ENCODE measurements at regions not wholly inside any gene's neighbourhood (a gene's known extent, or its start where the extent isn't known, plus 50 kb on each side); places are given as distances from the start of the nearest gene placed in this dataset.

- DNase-seq = no peak
Observed at GRCh38 chr2:126748188-126748760, 92.3 kb downstream of the GYPC start.

DNA sequence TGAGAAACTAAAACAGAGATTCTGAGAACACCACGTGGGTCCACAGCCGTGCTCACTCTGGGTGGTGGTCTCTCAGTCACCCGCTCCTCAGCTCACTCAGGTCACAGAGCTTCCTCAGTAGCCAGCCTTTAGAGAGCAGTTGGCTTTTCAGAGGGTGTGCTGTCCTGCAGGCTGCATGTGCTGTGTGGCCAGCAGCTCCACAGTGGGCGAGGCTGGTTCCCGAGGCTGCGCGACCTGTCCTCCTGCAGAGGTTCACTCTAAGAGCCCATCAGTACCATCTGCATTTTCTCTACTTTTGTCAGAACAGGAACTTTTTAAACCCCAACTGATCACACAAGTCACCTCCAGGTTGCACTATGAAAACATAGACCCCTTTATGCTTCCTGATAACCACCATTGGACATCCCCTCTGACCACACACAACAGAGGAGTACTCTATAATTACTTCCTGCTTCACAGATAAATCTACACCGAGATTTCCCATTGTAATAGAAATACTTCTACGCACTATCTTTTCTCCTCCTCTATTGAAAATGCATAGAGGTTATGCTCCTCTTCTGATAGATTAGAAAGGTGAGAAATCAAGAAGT lies 93.1 kb downstream of the GYPC start:
- DNase-seq = no peak

DNA sequence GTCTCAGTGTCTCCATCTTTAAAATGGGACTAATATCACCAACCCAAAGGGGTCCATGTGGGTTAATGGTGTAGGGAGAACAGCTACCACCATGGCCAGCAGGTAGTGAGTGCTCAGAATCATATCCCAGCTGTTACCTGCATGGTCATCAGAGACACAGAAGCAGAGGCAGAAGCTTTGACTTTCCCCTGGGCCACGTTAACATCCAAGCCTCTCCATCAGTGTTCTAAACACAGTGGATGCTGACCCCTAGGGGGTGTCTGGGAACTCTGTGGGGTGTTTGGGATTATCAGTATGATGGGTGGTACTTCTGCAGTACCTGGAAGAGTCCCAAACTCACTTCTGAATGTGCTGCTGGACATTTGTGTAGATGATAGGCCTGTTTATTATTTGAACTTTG lies 93.6 kb downstream of the GYPC start:
- no peak for DNase-seq

GRCh38 chr2:126750506-126750905 lies 94.5 kb downstream of the GYPC start:
- DNase-seq = no peak

DNA sequence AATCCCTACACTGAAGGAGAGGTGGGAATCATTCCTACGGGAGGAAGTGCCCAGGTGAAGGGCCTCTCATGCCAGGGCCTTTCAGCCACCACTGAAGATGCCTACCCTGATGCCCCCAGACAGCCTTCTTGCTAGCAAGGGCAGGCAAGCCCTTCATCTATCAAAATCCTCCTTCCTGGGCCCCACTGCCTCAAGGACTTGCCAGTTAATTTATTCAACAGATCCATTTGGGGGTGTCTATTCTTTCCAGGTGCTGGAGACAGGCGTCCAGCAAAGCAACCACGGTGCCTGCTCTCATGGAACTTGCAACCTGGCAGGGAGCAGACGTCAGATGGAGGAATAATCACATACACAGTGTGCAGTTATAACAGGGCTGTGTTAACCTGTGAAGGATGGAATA lies 95.5 kb downstream of the GYPC start:
- DNase-seq = no peak

DNA sequence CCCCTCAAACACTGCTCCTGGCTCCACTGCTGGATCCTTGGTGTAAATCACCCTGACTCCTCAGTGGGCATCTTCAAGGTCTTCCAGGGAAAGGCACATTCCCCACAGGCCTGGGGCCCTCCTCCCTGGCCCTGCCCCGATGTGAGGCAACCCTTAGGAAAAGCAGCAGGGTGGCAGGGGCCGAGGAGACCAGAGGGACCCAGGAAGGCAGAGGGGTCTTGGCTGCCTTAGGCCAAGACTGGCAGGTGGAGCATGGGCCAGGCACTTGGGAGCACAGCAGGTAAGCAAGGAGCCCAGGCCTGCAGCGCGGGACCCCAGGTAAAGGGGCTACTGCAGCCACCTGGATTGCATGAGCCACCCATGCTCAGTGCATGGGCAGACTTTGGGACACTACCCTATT lies 96.9 kb downstream of the GYPC start:
- no peak for DNase-seq

GRCh38 chr2:126753501-126754212 lies 97.7 kb downstream of the GYPC start:
- no peak for DNase-seq

DNA sequence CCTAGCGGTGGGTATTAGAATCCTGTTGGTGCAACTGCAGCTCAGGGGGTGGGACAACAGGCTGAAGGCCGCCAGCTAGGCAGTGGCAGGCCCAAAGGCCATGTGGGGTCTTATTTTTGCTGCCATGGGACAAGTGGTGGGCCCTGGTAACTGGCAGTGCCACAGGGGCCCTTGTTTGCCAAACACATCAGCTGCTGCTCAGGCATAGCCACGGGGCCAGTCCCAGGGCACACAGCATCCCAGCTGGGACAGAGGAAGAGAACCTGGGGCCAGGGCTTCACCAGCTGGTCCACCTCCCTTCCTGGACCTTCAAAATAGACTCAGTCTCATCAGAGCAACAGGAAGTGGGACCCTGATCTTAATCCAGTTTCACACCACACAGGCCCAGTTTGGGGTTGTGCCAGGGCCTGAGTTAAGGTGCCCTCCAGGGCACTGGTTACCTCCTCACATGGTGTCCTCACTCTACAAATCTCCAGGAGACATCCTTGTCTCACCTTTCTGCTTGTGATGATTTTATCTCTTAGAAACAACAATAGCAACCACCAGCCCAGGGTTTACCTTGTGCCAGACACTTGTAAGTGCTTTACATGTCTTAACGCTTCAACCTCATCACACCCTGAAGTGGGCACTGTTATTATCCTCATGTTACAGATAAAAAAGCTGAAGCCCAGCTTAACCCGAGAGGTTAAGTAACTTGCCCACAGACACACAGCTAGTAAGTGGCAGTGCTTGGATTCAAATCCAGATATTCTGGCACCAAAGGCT lies 98.5 kb downstream of the GYPC start:
- no peak for DNase-seq

GRCh38 chr2:126756125-126756524 lies 100.2 kb downstream of the GYPC start:
- no peak for DNase-seq

DNA sequence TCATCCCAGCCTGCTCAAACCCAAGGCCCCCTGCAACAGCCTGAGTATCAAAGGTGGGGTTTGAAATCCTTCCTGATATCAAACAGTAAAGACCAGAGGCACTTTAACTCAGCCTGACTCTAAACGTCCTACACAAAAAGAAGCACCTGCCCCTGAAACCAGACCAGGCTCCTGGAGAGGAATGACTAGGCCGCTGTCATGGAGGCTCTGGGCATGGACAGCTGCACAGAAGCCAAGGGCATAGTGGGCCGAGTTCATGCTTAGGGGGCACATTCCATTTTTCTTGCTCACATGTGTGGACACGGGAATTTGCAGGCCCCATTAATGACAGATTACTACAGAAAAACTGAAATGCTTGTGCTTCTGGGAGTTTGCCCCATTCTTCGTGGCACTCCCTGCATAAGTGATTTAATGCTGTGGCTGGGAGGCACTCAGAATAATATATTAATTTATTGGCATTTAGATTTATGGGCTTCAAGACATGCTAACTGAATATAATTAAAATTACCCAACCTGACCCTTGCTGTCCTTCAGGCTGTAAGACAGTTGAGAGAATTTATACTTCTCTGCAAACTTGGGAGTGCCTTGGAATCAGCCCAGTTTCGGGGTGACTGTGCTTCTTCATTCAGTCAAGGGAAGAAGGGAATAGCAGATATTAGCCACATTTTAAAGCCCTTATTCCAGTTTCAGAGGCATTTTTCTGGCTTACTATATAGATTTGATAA lies 105.5 kb downstream of the GYPC start:
- no peak for DNase-seq

DNA sequence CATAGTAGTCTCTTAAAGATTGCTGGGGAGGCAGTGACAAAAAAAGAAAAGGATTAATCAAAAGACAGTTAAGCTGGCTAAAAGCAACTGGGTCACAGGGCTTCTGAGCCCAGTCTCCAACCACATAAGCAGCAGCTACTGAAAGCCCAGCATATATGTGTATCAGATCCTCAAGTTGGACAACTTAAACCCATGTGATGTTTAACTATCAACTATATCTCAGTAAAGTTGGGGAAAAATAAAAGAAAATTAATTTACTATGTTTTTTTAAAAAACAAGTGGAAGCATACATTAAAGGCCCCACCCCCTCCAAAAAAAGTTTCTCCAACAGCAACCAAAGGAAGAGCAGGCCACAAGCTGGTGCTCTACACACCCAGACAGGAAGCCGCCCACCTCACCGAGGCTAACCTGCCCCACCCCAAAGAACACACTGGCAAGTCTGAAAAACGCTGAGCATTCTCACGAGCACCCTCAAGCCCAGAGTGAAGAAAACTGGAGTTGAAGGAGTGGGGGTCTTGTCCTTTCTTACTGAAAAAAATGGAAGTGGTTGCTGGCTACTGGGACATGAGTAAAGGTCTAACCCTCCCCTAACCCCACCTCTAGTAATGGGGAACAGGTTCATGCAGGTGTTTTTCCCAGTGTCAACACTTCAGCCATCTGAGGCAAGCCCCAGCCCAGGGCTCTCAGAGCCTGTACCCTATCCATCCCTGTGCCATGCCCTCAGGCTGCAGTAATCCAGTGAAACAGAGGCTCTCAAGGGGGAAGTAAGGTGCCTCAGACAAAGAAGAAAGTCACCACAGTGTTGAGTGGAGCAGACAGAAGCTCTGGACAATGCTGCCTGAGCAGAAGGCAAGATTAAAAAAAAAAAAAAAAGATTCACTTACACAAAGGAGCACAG lies 106.3 kb downstream of the GYPC start:
- peak; percentile 57 for DNase-seq

GRCh38 chr2:126764686-126765265 lies 108.8 kb downstream of the GYPC start:
- DNase-seq = no peak

- DNase-seq = no peak
Observed at GRCh38 chr2:126765395-126765794, 109.4 kb downstream of the GYPC start.

DNA sequence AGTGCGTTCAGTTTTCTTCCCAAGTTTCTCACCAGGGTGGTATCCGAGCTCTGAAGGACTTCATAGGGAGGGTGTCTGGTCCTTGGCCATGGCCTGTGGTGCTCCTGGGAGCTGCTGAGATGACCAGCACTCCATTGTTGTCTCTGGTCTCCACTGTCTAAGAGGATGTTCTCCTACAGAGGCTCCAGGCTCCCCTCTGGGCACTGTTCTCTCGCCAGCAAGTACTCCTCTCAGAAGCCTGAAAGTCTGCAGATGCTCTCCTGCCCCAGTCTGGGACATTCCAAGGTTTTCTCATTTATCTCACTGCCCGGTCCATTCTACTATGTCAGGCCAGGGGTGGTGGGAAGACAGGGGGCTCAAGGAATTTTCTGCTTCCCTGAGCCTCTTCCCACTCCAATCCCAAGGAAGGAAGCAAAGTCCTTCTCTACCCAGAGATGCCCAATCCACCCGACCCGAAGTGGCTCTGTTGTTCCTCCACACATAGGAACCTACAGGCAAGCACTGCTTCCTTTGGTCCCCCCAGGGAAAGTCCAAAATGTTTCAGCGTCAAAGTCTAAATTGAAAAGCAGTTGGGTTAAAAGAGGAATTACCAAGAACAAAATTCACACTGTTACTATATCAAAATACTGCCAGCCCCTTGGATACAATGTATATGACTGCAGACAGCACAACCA lies 110.5 kb downstream of the GYPC start:
- DNase-seq = no peak

GRCh38 chr2:126766969-126767296 lies 111.0 kb downstream of the GYPC start:
- no peak for DNase-seq

- DNase-seq = no peak
Observed at GRCh38 chr2:126769118-126769517, 113.2 kb downstream of the GYPC start.

- DNase-seq = no peak
Observed at GRCh38 chr2:126770466-126770865, 114.5 kb downstream of the GYPC start.

DNA sequence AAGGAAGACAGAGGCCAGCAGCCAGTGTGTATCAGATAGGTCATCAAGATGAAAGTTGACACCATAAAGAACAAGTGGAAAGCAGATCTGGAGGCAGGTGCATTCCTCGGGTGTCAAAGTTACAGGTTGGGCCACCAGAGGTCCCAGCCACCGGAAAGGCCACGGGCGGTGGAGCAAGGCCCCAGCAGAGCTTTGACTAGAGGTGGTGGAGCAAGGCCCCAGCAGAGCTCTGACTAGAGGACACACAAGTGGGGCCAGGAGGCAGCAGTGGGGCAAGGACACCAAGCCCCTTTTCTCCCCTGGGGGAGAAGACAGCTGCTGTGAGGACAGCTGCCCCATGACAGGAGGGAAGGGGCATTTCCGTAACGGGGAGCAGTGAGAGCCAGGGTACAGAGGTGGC lies 115.1 kb downstream of the GYPC start:
- no peak for DNase-seq

- DNase-seq = no peak
Observed at GRCh38 chr2:126771501-126772195, 115.7 kb downstream of the GYPC start.

DNA sequence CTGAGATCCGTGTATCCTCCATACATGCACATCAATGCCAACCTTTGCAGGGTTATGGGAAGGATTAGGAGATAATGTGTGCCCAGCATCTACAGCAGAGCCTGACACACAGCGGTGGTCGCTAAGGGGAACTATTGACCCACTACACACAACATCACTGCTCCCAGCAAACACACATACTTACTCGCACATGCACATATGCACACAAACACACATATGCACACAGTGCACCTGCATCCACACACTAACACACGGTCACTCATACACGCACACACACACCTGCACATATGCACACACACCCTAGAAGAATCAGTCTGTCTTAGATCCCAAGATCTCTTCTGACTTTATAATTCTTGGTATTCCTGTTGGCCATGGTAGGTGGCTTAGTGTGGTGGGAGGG lies 118.3 kb downstream of the GYPC start:
- DNase-seq = no peak

GRCh38 chr2:126774761-126775160 lies 118.8 kb downstream of the GYPC start:
- no peak for DNase-seq

Data from activated CD8-positive, alpha-beta memory T cell treated with anti-CD3 and anti-CD28 coated beads, Interleukin-2, amount 50 U/mL, for 4 hours (primary cell).